COLO668 (cell line): ENCODE measurements at regions not wholly inside any gene's neighbourhood (a gene's known extent, or its start where the extent isn't known, plus 50 kb on each side); places are given as distances from the start of the nearest gene placed in this dataset.
A peak's percentile ranks its signal among the peaks of the same experiment; 100 is the strongest.
"Not testable (repeated sequence)": the region's sequence is repeated elsewhere in the genome, so short reads cannot be mapped to it uniquely, and the experiment has no call there.

Experiments
- DNase-seq: peaks from one replicate; lab custom pipeline; 2025; ENCODE audit not compliant: unreplicated experiment; lab: John Stamatoyannopoulos, UW

- peak; percentile 69 for DNase-seq
These were observed 741.8 kb downstream of the TMEM121 start for GRCh38 chr14:106268013-106268727.

GRCh38 chr14:106269029-106269428 lies 742.6 kb downstream of the TMEM121 start:
- DNase-seq = no peak

- no peak for DNase-seq
These were observed 743.2 kb downstream of the TMEM121 start for GRCh38 chr14:106269451-106270204.

- not testable (repeated sequence) for DNase-seq
These were observed 744.2 kb downstream of the TMEM121 start for GRCh38 chr14:106270476-106271121.

GRCh38 chr14:106276326-106277267 lies 750.2 kb downstream of the TMEM121 start:
- no peak for DNase-seq

GRCh38 chr14:106277503-106277902 lies 751.1 kb downstream of the TMEM121 start:
- peak; percentile 47 for DNase-seq

GRCh38 chr14:106280876-106281275 lies 754.5 kb downstream of the TMEM121 start:
- no peak for DNase-seq

GRCh38 chr14:106286697-106287290 lies 760.4 kb downstream of the TMEM121 start:
- DNase-seq = peak; percentile 61

GRCh38 chr14:106287506-106287905 lies 761.1 kb downstream of the TMEM121 start:
- no peak for DNase-seq

GRCh38 chr14:106291626-106292025 lies 765.2 kb downstream of the TMEM121 start:
- no peak for DNase-seq

GRCh38 chr14:106294324-106294723 lies 767.9 kb downstream of the TMEM121 start:
- DNase-seq = no peak

GRCh38 chr14:106300951-106301510 lies 774.6 kb downstream of the TMEM121 start:
- DNase-seq = not testable (repeated sequence)

GRCh38 chr14:106301609-106302008 lies 775.2 kb downstream of the TMEM121 start:
- not testable (repeated sequence) for DNase-seq

- no peak for DNase-seq
These were observed 776.3 kb downstream of the TMEM121 start for GRCh38 chr14:106302661-106303060.

- DNase-seq = no peak
These were observed 777.9 kb downstream of the TMEM121 start for GRCh38 chr14:106304271-106304670.

GRCh38 chr14:106308839-106309389 lies 782.5 kb downstream of the TMEM121 start:
- DNase-seq = peak; percentile 72

GRCh38 chr14:106309423-106309822 lies 783.0 kb downstream of the TMEM121 start:
- no peak for DNase-seq

- DNase-seq = no peak
These were observed 789.1 kb downstream of the TMEM121 start for GRCh38 chr14:106315436-106315835.

- no peak for DNase-seq
These were observed 791.2 kb downstream of the TMEM121 start for GRCh38 chr14:106317593-106317992.

- DNase-seq = no peak
These were observed 792.3 kb downstream of the TMEM121 start for GRCh38 chr14:106318700-106319099.
